ENCODE measurements at regions not wholly inside any gene's neighbourhood (a gene's known extent, or its start where the extent isn't known, plus 50 kb on each side); places are given as distances from the start of the nearest gene placed in this dataset.

GRCh38 chr14:86450085-86450484 lies 920.1 kb downstream of the FLRT2 start:
- H3K27ac ChIP-seq (ENCODE audit: insufficient read depth in 1 of 2, low read depth in 1 of 2, low read length in 2 of 2, poor library complexity in 1 of 2, severe bottlenecking in 2 of 2), result no peak overlapping the region
- ChIA-PET POLR2A (no interaction called here), CTCF (no interaction called here)
- peaks cover 0 to under 1% (median 0%) of the 10 kb centered on the region in 5 experiments for H3K9me3 ChIP-seq (ENCODE audit: control extremely low read depth in 1 of 5, control insufficient read depth in 4 of 5, insufficient read depth in 2 of 5, low read depth in 1 of 5, low read length in 4 of 5)
- no peaks in the 10 kb centered on the region for H3K36me3 ChIP-seq (ENCODE audit: control insufficient read depth in 4 of 4, insufficient read depth in 4 of 4, low read length in 3 of 4)
- no peaks in the 10 kb centered on the region for H3K4me1 ChIP-seq (ENCODE audit: control extremely low read depth in 1 of 4, control insufficient read depth in 4 of 4, insufficient read depth in 4 of 4, low read length in 3 of 4)
- no peaks in the 10 kb centered on the region for H3K27me3 ChIP-seq (replicated peaks in 2 of 5; ENCODE audit: control insufficient read depth in 4 of 5, insufficient read depth in 5 of 5, low read length in 4 of 5)
- 100% methylated on average over 1 of the region's 1 CpG for WGBS (ENCODE audit: insufficient coverage)
- H3K4me3 ChIP-seq (ENCODE audit: control insufficient read depth in 1 of 7, extremely low read depth in 1 of 7, insufficient read depth in 4 of 7, low read depth in 2 of 7, low read length in 6 of 7), result no peak overlapping the region
- DNase-seq, result no peak

- CTCF ChIA-PET, result interaction anchor here (0.6 to 1.1 kb wide), 2 partner anchors 19 to 571 kb away, joined by 3 to 4 read pairs; no protein-coding TSS in a partner anchor
Measured at GRCh38 chr14:86442135-86442534, 912.2 kb downstream of the FLRT2 start.

GRCh38 chr14:86430853-86431252 lies 900.9 kb downstream of the FLRT2 start:
- Histone ChIP-seq H3K27me3 (replicated peaks in 2 of 5; ENCODE audit: control insufficient read depth in 4 of 5, insufficient read depth in 5 of 5, low read length in 4 of 5) (no peaks in the 10 kb centered on the region), H3K27ac (ENCODE audit: insufficient read depth in 1 of 2, low read depth in 1 of 2, low read length in 2 of 2, poor library complexity in 1 of 2, severe bottlenecking in 2 of 2) (no peak overlapping the region), H3K9me3 (ENCODE audit: control extremely low read depth in 1 of 5, control insufficient read depth in 4 of 5, insufficient read depth in 2 of 5, low read depth in 1 of 5, low read length in 4 of 5) (no peaks in the 10 kb centered on the region), H3K4me3 (ENCODE audit: control insufficient read depth in 1 of 7, extremely low read depth in 1 of 7, insufficient read depth in 4 of 7, low read depth in 2 of 7, low read length in 6 of 7) (no peak overlapping the region), H3K36me3 (ENCODE audit: control insufficient read depth in 4 of 4, insufficient read depth in 4 of 4, low read length in 3 of 4) (no peaks in the 10 kb centered on the region), H3K4me1 (ENCODE audit: control extremely low read depth in 1 of 4, control insufficient read depth in 4 of 4, insufficient read depth in 4 of 4, low read length in 3 of 4) (no peaks in the 10 kb centered on the region)
- no peak for DNase-seq
- CTCF ChIA-PET, result no interaction called here
- POLR2A ChIA-PET, result no interaction called here
- WGBS (ENCODE audit: insufficient coverage), result 100% methylated on average over 4 of the region's 7 CpGs

More at GRCh38 chr14:86442135-86442534, 912.2 kb downstream of the FLRT2 start:
- Histone ChIP-seq H3K4me1 (ENCODE audit: control extremely low read depth in 1 of 4, control insufficient read depth in 4 of 4, insufficient read depth in 4 of 4, low read length in 3 of 4) (peaks cover 0 to 12% (median 9%) of the 10 kb centered on the region in 4 experiments), H3K27ac (ENCODE audit: insufficient read depth in 1 of 2, low read depth in 1 of 2, low read length in 2 of 2, poor library complexity in 1 of 2, severe bottlenecking in 2 of 2) (no peak overlapping the region), H3K9me3 (ENCODE audit: control extremely low read depth in 1 of 5, control insufficient read depth in 4 of 5, insufficient read depth in 2 of 5, low read depth in 1 of 5, low read length in 4 of 5) (peaks cover 0 to 2% (median 0%) of the 10 kb centered on the region in 5 experiments), H3K27me3 (replicated peaks in 2 of 5; ENCODE audit: control insufficient read depth in 4 of 5, insufficient read depth in 5 of 5, low read length in 4 of 5) (no peaks in the 10 kb centered on the region), H3K36me3 (ENCODE audit: control insufficient read depth in 4 of 4, insufficient read depth in 4 of 4, low read length in 3 of 4) (no peaks in the 10 kb centered on the region), H3K4me3 (ENCODE audit: control insufficient read depth in 1 of 7, extremely low read depth in 1 of 7, insufficient read depth in 4 of 7, low read depth in 2 of 7, low read length in 6 of 7) (peak overlapping the region in 1 of 7 experiments; percentile 39)
- WGBS (ENCODE audit: insufficient coverage), result 2% methylated on average over 7 of the region's 8 CpGs
- POLR2A ChIA-PET, result interaction anchor here (0.8 kb wide), 1 partner anchor 1059 kb away, joined by 3 read pairs; no protein-coding TSS in a partner anchor
- peak; percentile 31 to 88 (median 80) for DNase-seq

GRCh38 chr14:86423214-86423613 lies 893.3 kb downstream of the FLRT2 start:
- POLR2A ChIA-PET, result no interaction called here
- CTCF ChIA-PET, result no interaction called here

GRCh38 chr14:86420131-86420530 lies 890.2 kb downstream of the FLRT2 start:
- ChIA-PET POLR2A (no interaction called here), CTCF (no interaction called here)
- Histone ChIP-seq H3K27me3 (replicated peaks in 2 of 5; ENCODE audit: control insufficient read depth in 4 of 5, insufficient read depth in 5 of 5, low read length in 4 of 5) (no peaks in the 10 kb centered on the region), H3K9me3 (ENCODE audit: control extremely low read depth in 1 of 5, control insufficient read depth in 4 of 5, insufficient read depth in 2 of 5, low read depth in 1 of 5, low read length in 4 of 5) (peaks cover 0 to 7% (median 2%) of the 10 kb centered on the region in 5 experiments), H3K4me3 (ENCODE audit: control insufficient read depth in 1 of 7, extremely low read depth in 1 of 7, insufficient read depth in 4 of 7, low read depth in 2 of 7, low read length in 6 of 7) (no peak overlapping the region), H3K4me1 (ENCODE audit: control extremely low read depth in 1 of 4, control insufficient read depth in 4 of 4, insufficient read depth in 4 of 4, low read length in 3 of 4) (peaks cover 0 to 11% (median 4%) of the 10 kb centered on the region in 4 experiments), H3K36me3 (ENCODE audit: control insufficient read depth in 4 of 4, insufficient read depth in 4 of 4, low read length in 3 of 4) (no peaks in the 10 kb centered on the region), H3K27ac (ENCODE audit: insufficient read depth in 1 of 2, low read depth in 1 of 2, low read length in 2 of 2, poor library complexity in 1 of 2, severe bottlenecking in 2 of 2) (no peak overlapping the region)
- no peak for DNase-seq

More at GRCh38 chr14:86423214-86423613, 893.3 kb downstream of the FLRT2 start:
- Histone ChIP-seq H3K4me1 (ENCODE audit: control extremely low read depth in 1 of 4, control insufficient read depth in 4 of 4, insufficient read depth in 4 of 4, low read length in 3 of 4) (peaks cover 0 to 11% (median 4%) of the 10 kb centered on the region in 4 experiments), H3K9me3 (ENCODE audit: control extremely low read depth in 1 of 5, control insufficient read depth in 4 of 5, insufficient read depth in 2 of 5, low read depth in 1 of 5, low read length in 4 of 5) (no peaks in the 10 kb centered on the region), H3K36me3 (ENCODE audit: control insufficient read depth in 4 of 4, insufficient read depth in 4 of 4, low read length in 3 of 4) (no peaks in the 10 kb centered on the region), H3K27me3 (replicated peaks in 2 of 5; ENCODE audit: control insufficient read depth in 4 of 5, insufficient read depth in 5 of 5, low read length in 4 of 5) (no peaks in the 10 kb centered on the region), H3K27ac (ENCODE audit: insufficient read depth in 1 of 2, low read depth in 1 of 2, low read length in 2 of 2, poor library complexity in 1 of 2, severe bottlenecking in 2 of 2) (no peak overlapping the region), H3K4me3 (ENCODE audit: control insufficient read depth in 1 of 7, extremely low read depth in 1 of 7, insufficient read depth in 4 of 7, low read depth in 2 of 7, low read length in 6 of 7) (no peak overlapping the region)
- DNase-seq, result no peak
- WGBS (ENCODE audit: insufficient coverage), result no CpG with 5 or more reads among the region's 2 CpGs

GRCh38 chr14:86414146-86414545 lies 884.2 kb downstream of the FLRT2 start:
- ChIA-PET CTCF (no interaction called here), POLR2A (no interaction called here)
- peaks cover 0 to 12% (median 3%) of the 10 kb centered on the region in 5 experiments for H3K9me3 ChIP-seq (ENCODE audit: control extremely low read depth in 1 of 5, control insufficient read depth in 4 of 5, insufficient read depth in 2 of 5, low read depth in 1 of 5, low read length in 4 of 5)
- H3K27ac ChIP-seq (ENCODE audit: insufficient read depth in 1 of 2, low read depth in 1 of 2, low read length in 2 of 2, poor library complexity in 1 of 2, severe bottlenecking in 2 of 2), result no peak overlapping the region
- no peak for DNase-seq
- peaks cover 0 to 4% (median 1%) of the 10 kb centered on the region in 4 experiments for H3K4me1 ChIP-seq (ENCODE audit: control extremely low read depth in 1 of 4, control insufficient read depth in 4 of 4, insufficient read depth in 4 of 4, low read length in 3 of 4)
- no CpG with 5 or more reads among the region's 1 CpG for WGBS (ENCODE audit: insufficient coverage)
- no peaks in the 10 kb centered on the region for H3K27me3 ChIP-seq (replicated peaks in 2 of 5; ENCODE audit: control insufficient read depth in 4 of 5, insufficient read depth in 5 of 5, low read length in 4 of 5)
- H3K4me3 ChIP-seq (ENCODE audit: control insufficient read depth in 1 of 7, extremely low read depth in 1 of 7, insufficient read depth in 4 of 7, low read depth in 2 of 7, low read length in 6 of 7), result no peak overlapping the region
- no peaks in the 10 kb centered on the region for H3K36me3 ChIP-seq (ENCODE audit: control insufficient read depth in 4 of 4, insufficient read depth in 4 of 4, low read length in 3 of 4)

GRCh38 chr14:86404989-86405649 lies 875.2 kb downstream of the FLRT2 start:
- no peaks in the 10 kb centered on the region for H3K27me3 ChIP-seq (replicated peaks in 2 of 5; ENCODE audit: control insufficient read depth in 4 of 5, insufficient read depth in 5 of 5, low read length in 4 of 5)
- no peak for DNase-seq
- H3K4me1 ChIP-seq (ENCODE audit: control extremely low read depth in 1 of 4, control insufficient read depth in 4 of 4, insufficient read depth in 4 of 4, low read length in 3 of 4), result no peaks in the 10 kb centered on the region
- no peaks in the 10 kb centered on the region for H3K9me3 ChIP-seq (ENCODE audit: control extremely low read depth in 1 of 5, control insufficient read depth in 4 of 5, insufficient read depth in 2 of 5, low read depth in 1 of 5, low read length in 4 of 5)
- H3K27ac ChIP-seq (ENCODE audit: insufficient read depth in 1 of 2, low read depth in 1 of 2, low read length in 2 of 2, poor library complexity in 1 of 2, severe bottlenecking in 2 of 2), result no peak overlapping the region
- no peak overlapping the region for H3K4me3 ChIP-seq (ENCODE audit: control insufficient read depth in 1 of 7, extremely low read depth in 1 of 7, insufficient read depth in 4 of 7, low read depth in 2 of 7, low read length in 6 of 7)
- WGBS (ENCODE audit: insufficient coverage), result 88% methylated on average over 2 of the region's 3 CpGs
- ChIA-PET CTCF (no interaction called here), POLR2A (no interaction called here)
- no peaks in the 10 kb centered on the region for H3K36me3 ChIP-seq (ENCODE audit: control insufficient read depth in 4 of 4, insufficient read depth in 4 of 4, low read length in 3 of 4)

Data from common myeloid progenitor, CD34-positive (primary cell).